HEK293 (cell line): ENCODE measurements at regions not wholly inside any gene's neighbourhood (a gene's known extent, or its start where the extent isn't known, plus 50 kb on each side); places are given as distances from the start of the nearest gene placed in this dataset.

Experiments used
- CTCF ChIA-PET: fragments of 350-600 bp; formaldehyde crosslinking; extraction: SDS; loops from one replicate; lab custom pipeline; 2021; ENCODE audit warnings: antibody characterized with exemption; lab: Yijun Ruan, JAX
- POLR2A ChIA-PET: fragments of 300-600 bp; formaldehyde crosslinking; extraction: SDS; loops from one replicate; lab custom pipeline; 2020; ENCODE audit warnings: antibody characterized with exemption, inconsistent platforms; lab: Yijun Ruan, JAX
- H3K27ac ChIP-seq: fragments of 200-500 bp; sonication (Bioruptor generic); 2 replicates; pipeline ENCODE4 v1.5.1; 2014; ENCODE audit warnings: low read depth, low read length, control low read depth, inconsistent platforms; ENCODE audit errors: extremely low read depth
- H3K36me3 ChIP-seq, 2 experiments: fragments of 200-500 bp in 1 of 2; sonication (Bioruptor generic) in 1 of 2; 1 replicate in 1 of 2; 2 replicates in 1 of 2; pipeline ENCODE4 v1.5.1; 2014 to 2017; ENCODE audit warnings: inconsistent platforms in 2 of 2, low read length in 2 of 2; ENCODE audit not compliant: control insufficient read depth in 2 of 2, insufficient read depth in 1 of 2
- H3K4me1 ChIP-seq: fragments of 200-500 bp; sonication (Bioruptor generic); 2 replicates; pipeline ENCODE4 v1.5.1; 2014; ENCODE audit warnings: mild to moderate bottlenecking, low read length, inconsistent platforms; ENCODE audit not compliant: control insufficient read depth, insufficient read depth
- H3K4me3 ChIP-seq: 2 replicates; pipeline ENCODE4 v1.5.1; 2011; ENCODE audit warnings: low read depth, mild to moderate bottlenecking, control low read depth, low read length, moderate library complexity
- H3K9me3 ChIP-seq: fragments of 200-500 bp; sonication (Bioruptor generic); 2 replicates; pipeline ENCODE4 v1.5.1; 2014; ENCODE audit warnings: low read depth, low read length, inconsistent platforms; ENCODE audit not compliant: control insufficient read depth, insufficient read depth
- KLF1 ChIP-seq: fragments of 450-650 bp; formaldehyde crosslinking; IDR thresholded peaks from 2 replicates; pipeline ENCODE4 v1.5.1; 2016; ENCODE audit warnings: missing biosample characterization, missing genetic modification characterization
- KLF10 ChIP-seq: fragments of 450-650 bp; IDR thresholded peaks from 2 replicates; pipeline ENCODE4 v1.5.1; 2018; ENCODE audit warnings: missing biosample characterization, mild to moderate bottlenecking, missing genetic modification characterization
- OSR2 ChIP-seq: fragments of 450-650 bp; formaldehyde crosslinking; IDR thresholded peaks from 2 replicates; pipeline ENCODE4 v1.5.1; 2016; ENCODE audit warnings: missing biosample characterization, missing genetic modification characterization
- PRDM6 ChIP-seq: fragments of 450-650 bp; formaldehyde crosslinking; IDR thresholded peaks from 2 replicates; pipeline ENCODE4 v1.5.1; 2017; ENCODE audit warnings: missing biosample characterization, missing genetic modification characterization
- RBAK ChIP-seq: fragments of 450-650 bp; formaldehyde crosslinking; IDR thresholded peaks from 2 replicates; pipeline ENCODE4 v1.5.1; 2016; ENCODE audit warnings: missing biosample characterization, missing genetic modification characterization
- TSHZ1 ChIP-seq: fragments of 450-650 bp; formaldehyde crosslinking; IDR thresholded peaks from 2 replicates; pipeline ENCODE4 v1.5.1; 2016; ENCODE audit warnings: missing biosample characterization, missing genetic modification characterization, borderline replicate concordance
- ZBTB49 ChIP-seq: fragments of 450-650 bp; formaldehyde crosslinking; IDR thresholded peaks from 2 replicates; pipeline ENCODE4 v1.5.1; 2016; ENCODE audit warnings: missing biosample characterization, missing genetic modification characterization, low read depth
- ZNF10 ChIP-seq: fragments of 450-650 bp; formaldehyde crosslinking; IDR thresholded peaks from 2 replicates; pipeline ENCODE4 v1.5.1; 2017; ENCODE audit warnings: missing biosample characterization, missing genetic modification characterization
- ZNF114 ChIP-seq: fragments of 450-650 bp; formaldehyde crosslinking; IDR thresholded peaks from 2 replicates; pipeline ENCODE4 v1.5.0; 2017; ENCODE audit warnings: missing biosample characterization, missing genetic modification characterization
- ZNF26 ChIP-seq: fragments of 450-650 bp; formaldehyde crosslinking; IDR thresholded peaks from 2 replicates; pipeline ENCODE4 v1.5.1; 2016; ENCODE audit warnings: missing biosample characterization, missing genetic modification characterization
- ZNF394 ChIP-seq: fragments of 450-650 bp; formaldehyde crosslinking; IDR thresholded peaks from 2 replicates; pipeline ENCODE4 v1.5.1; 2016; ENCODE audit warnings: missing biosample characterization, missing genetic modification characterization, mild to moderate bottlenecking, moderate library complexity, borderline replicate concordance
- ZNF501 ChIP-seq: fragments of 450-650 bp; formaldehyde crosslinking; IDR thresholded peaks from 2 replicates; pipeline ENCODE4 v1.5.1; 2016; ENCODE audit warnings: missing biosample characterization, missing genetic modification characterization
- ZNF561 ChIP-seq: fragments of 450-650 bp; IDR thresholded peaks from 2 replicates; pipeline ENCODE4 v1.5.1; 2018; ENCODE audit warnings: missing biosample characterization, missing genetic modification characterization, borderline replicate concordance
- ZNF585B ChIP-seq: fragments of 450-650 bp; formaldehyde crosslinking; IDR thresholded peaks from 2 replicates; pipeline ENCODE4 v1.5.1; 2016; ENCODE audit warnings: missing biosample characterization, missing genetic modification characterization
- ZNF658 ChIP-seq: fragments of 450-650 bp; formaldehyde crosslinking; IDR thresholded peaks from 2 replicates; pipeline ENCODE4; 2016; ENCODE audit warnings: missing biosample characterization, missing genetic modification characterization
- ZNF664 ChIP-seq: fragments of 450-650 bp; formaldehyde crosslinking; IDR thresholded peaks from 2 replicates; pipeline ENCODE4 v1.5.1; 2016; ENCODE audit warnings: missing biosample characterization, missing genetic modification characterization
- ZNF776 ChIP-seq: fragments of 450-650 bp; formaldehyde crosslinking; IDR thresholded peaks from 2 replicates; pipeline ENCODE4 v1.5.0; 2017; ENCODE audit warnings: missing biosample characterization, missing genetic modification characterization, borderline replicate concordance
- ZSCAN5A ChIP-seq: fragments of 450-650 bp; formaldehyde crosslinking; IDR thresholded peaks from 2 replicates; pipeline ENCODE4 v1.5.1; 2016; ENCODE audit warnings: missing biosample characterization, missing genetic modification characterization

GRCh38 chr9:36479101-36479500 lies 79.0 kb upstream of the RNF38 start (continued):
- no peak for TF ChIP-seq ZNF585B (tag by site-specific recombination)
- no peak for TF ChIP-seq ZNF10
- TF ChIP-seq ZNF776 (tag by site-specific recombination), result no peak
- TF ChIP-seq OSR2 (tag by site-specific recombination), result no peak
- TF ChIP-seq ZSCAN5A (tag by site-specific recombination), result no peak

- peaks cover 8% of the 10 kb centered on the region; the same call in 1 of the 2 replicates for H3K4me1 ChIP-seq
- no peak overlapping the region for H3K27ac ChIP-seq
- TF ChIP-seq PRDM6 (tag by site-specific recombination) (peak; percentile 84), ZBTB49 (no peak), ZNF501 (tag by site-specific recombination) (no peak), KLF10 (tag by site-specific recombination) (no peak), ZNF561 (no peak), ZNF658 (tag by site-specific recombination) (no peak), ZNF394 (tag by site-specific recombination) (peak; percentile 41; the same call in 1 of the 2 replicates), KLF1 (tag by site-specific recombination) (no peak), ZNF114 (tag by site-specific recombination) (no peak), RBAK (tag by site-specific recombination) (no peak), TSHZ1 (tag by site-specific recombination) (no peak), ZNF664 (tag by site-specific recombination) (no peak), ZNF26 (no peak)
- TF ChIP-seq, all 188 proteins: peak for 2
- Histone ChIP-seq H3K4me3 (no peak overlapping the region), H3K36me3 (no peaks in the 10 kb centered on the region; a peak in 1 of 3 replicates), H3K9me3 (no peaks in the 10 kb centered on the region)
- ChIA-PET CTCF (interaction anchor here (2.0 kb wide), 1 partner anchor 64 kb away, joined by 8 read pairs; no protein-coding TSS in a partner anchor), POLR2A (interaction anchor here (1.2 kb wide), 1 partner anchor 17 kb away, joined by 3 read pairs; no protein-coding TSS in a partner anchor)
Observed at GRCh38 chr9:36471359-36471758, 71.3 kb upstream of the RNF38 start.
